Sigmoid colon (tissue), 4 donors: ENCODE measurements at regions not wholly inside any gene's neighbourhood (a gene's known extent, or its start where the extent isn't known, plus 50 kb on each side); places are given as distances from the start of the nearest gene placed in this dataset.

Experiments
- EP300 ChIP-seq, 4 donors: sonication (generic); formaldehyde crosslinking; IDR thresholded peaks; one replicate each; pipeline ENCODE4 v1.6.1; 2017; ENCODE audit warnings: antibody characterized with exemption in 4 of 4
- POLR2A ChIP-seq, 2 donors: fragments of 450-650 bp; IDR thresholded peaks; one replicate each; pipeline ENCODE4 v1.6.1; 2016; ENCODE audit warnings: antibody characterized with exemption in 2 of 2, mild to moderate bottlenecking in 2 of 2, moderate library complexity in 2 of 2
- POLR2AphosphoS5 ChIP-seq, 4 donors: sonication (generic); formaldehyde crosslinking; IDR thresholded peaks; one replicate each; pipeline ENCODE4 v1.6.1; 2017; ENCODE audit warnings: antibody characterized with exemption in 4 of 4

- TF ChIP-seq POLR2AphosphoS5 (IDR thresholded peaks at IDR 0.05) = no peak
- TF ChIP-seq POLR2A (IDR thresholded peaks at IDR 0.05) = no peak
- TF ChIP-seq EP300 (IDR thresholded peaks at IDR 0.05) = no peak
These were observed 267.2 kb downstream of the TMEM114 start for GRCh38 chr16:8323153-8323552.
